Kidney (tissue), 13 donors: ENCODE measurements at regions not wholly inside any gene's neighbourhood (a gene's known extent, or its start where the extent isn't known, plus 50 kb on each side); places are given as distances from the start of the nearest gene placed in this dataset.

ENCODE experiments used
- DNase-seq, 5 donors: peaks; one replicate each; pipeline ENCODE4 v3.0.0-alpha.2; 2013 to 2020
- FAIRE-seq: peaks from 2 replicates; lab custom pipeline; 2012; peaks lifted over from hg19 to GRCh38; lab: Jason Lieb, UNC
- H3K27ac ChIP-seq, 2 donors: one replicate each; pipeline ENCODE4 v1.7.0; 2013; ENCODE audit warnings: low read depth in 2 of 2, low read length in 2 of 2, inconsistent platforms in 1 of 2
- H3K27me3 ChIP-seq: one replicate; pipeline ENCODE4 v1.7.1; 2013; ENCODE audit warnings: low read length, inconsistent platforms; ENCODE audit not compliant: control insufficient read depth, insufficient read depth
- H3K36me3 ChIP-seq, 3 donors: one replicate each; pipeline versions ENCODE4 v1.7.0 to v1.7.1; 2013; ENCODE audit warnings: low read length in 3 of 3, control low read depth in 1 of 3, inconsistent platforms in 1 of 3; ENCODE audit not compliant: insufficient read depth in 3 of 3, control insufficient read depth in 2 of 3
- H3K4me1 ChIP-seq, 3 donors: one replicate each; pipeline versions ENCODE4 v1.7.0 to v1.7.1; 2013; ENCODE audit warnings: low read length in 3 of 3, inconsistent platforms in 1 of 3, low read depth in 1 of 3; ENCODE audit not compliant: control insufficient read depth in 2 of 3, insufficient read depth in 2 of 3
- H3K4me3 ChIP-seq, 3 donors: one replicate each; pipeline versions ENCODE4 v1.7.0 to v1.8.1; 2013; ENCODE audit warnings: low read length in 3 of 3, control low read depth in 1 of 3, inconsistent platforms in 1 of 3
- H3K9ac ChIP-seq, 3 donors: one replicate each; pipeline versions ENCODE4 v1.7.0 to v1.7.1; 2013; ENCODE audit warnings: low read length in 3 of 3, control low read depth in 1 of 3, inconsistent platforms in 1 of 3
- H3K9me3 ChIP-seq, 3 donors: one replicate each; pipeline versions ENCODE4 v1.7.0 to v1.7.1; 2013; ENCODE audit warnings: low read length in 3 of 3, control low read depth in 1 of 3, inconsistent platforms in 1 of 3; ENCODE audit not compliant: control insufficient read depth in 2 of 3, insufficient read depth in 1 of 3
- intact Hi-C: fragments of 100-400 bp; cut with DNase I; formaldehyde crosslinking; loops from one replicate; pipeline ENCODE4 v1.11.1; 2022
- TF ChIP-seq, protein P1 (sequence below): IDR thresholded peaks from 3 replicates; pipeline ENCODE4 v1.5.1; 2012; ENCODE audit warnings: mild to moderate bottlenecking, moderate library complexity, borderline replicate concordance; ENCODE audit not compliant: insufficient read depth; ENCODE audit errors: extremely low read depth
- donor health status: control.
- donor health status: control.
- donor health status: control.
- donor health status: control.
- donor health status: control.
- donor health status: DM: yes; HTN: yes; CAD: no.
- donor health status: Normal renal cell carcinoma (clear cell type).

DNA sequence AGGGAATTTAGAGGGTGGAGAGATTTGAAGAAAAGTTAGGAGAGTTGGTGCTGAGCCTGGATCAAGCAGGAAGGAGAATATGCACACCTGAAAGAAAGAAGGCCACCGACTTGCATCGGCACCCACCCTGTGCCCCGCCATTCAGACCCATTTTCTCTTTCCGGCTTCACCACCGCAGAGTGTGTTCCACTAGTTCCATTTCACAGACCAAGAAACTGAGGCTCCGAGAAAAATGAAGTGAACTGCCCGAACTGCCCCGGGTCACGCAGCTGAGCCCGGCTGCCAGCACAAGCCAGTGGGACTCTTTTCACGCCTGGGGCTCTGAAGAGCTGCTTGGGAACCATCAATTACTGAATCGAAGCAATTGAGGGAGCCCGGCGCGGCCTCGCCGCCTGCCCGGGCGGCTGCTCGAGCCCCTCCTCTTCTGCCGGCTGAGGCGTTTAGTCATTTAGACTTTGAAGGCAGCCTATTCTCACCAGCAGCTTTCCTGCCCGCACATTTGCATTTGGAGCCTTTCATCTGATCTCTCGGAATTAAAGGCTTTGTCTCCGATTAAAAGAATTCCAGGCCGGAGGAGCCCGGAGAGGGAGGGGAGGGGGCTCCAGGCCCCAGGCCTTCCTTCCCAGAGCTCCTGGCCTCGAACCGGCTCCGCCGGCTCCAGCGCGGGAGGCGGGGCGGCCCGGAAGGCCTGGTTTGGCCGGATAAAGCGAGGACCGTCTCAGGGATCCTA is 140.2 kb upstream of the PJA1 start:
- Histone ChIP-seq H3K27me3 (no peaks in the 10 kb centered on the region), H3K36me3 (no peaks in the 10 kb centered on the region), H3K4me1 (no peaks in the 10 kb centered on the region), H3K4me3 (no peak overlapping the region), H3K9ac (no peak overlapping the region), H3K9me3 (no peaks in the 10 kb centered on the region), H3K27ac (no peak overlapping the region)
- intact Hi-C loops: no loop called here
- FAIRE-seq: no peak
- TF ChIP-seq, protein P1, sequence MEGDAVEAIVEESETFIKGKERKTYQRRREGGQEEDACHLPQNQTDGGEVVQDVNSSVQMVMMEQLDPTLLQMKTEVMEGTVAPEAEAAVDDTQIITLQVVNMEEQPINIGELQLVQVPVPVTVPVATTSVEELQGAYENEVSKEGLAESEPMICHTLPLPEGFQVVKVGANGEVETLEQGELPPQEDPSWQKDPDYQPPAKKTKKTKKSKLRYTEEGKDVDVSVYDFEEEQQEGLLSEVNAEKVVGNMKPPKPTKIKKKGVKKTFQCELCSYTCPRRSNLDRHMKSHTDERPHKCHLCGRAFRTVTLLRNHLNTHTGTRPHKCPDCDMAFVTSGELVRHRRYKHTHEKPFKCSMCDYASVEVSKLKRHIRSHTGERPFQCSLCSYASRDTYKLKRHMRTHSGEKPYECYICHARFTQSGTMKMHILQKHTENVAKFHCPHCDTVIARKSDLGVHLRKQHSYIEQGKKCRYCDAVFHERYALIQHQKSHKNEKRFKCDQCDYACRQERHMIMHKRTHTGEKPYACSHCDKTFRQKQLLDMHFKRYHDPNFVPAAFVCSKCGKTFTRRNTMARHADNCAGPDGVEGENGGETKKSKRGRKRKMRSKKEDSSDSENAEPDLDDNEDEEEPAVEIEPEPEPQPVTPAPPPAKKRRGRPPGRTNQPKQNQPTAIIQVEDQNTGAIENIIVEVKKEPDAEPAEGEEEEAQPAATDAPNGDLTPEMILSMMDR: no peak
- DNase-seq: peak in 4 of 5 donors; percentile 31 to 52 (median 44)

DNA sequence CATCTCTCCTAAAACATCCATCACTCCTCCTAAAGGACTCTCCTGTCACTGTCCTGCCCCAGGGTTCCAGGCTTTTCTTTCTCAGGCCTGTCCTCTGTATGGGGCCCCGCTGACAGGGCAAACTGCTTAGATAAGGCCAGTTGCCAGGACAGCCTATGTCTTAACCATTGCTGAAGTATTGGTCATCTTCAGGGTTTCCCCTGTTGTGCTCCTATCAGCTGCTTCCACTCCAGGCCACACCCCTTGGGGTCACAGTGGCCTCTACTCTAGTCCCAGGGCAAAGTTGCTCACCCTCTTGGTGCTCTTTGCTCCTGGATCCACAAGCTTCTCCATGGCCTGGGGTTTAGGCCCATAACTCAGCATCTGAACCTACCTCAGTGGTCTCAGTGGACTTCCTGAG is 138.0 kb upstream of the PJA1 start:
- Histone ChIP-seq H3K27me3 (no peaks in the 10 kb centered on the region), H3K9ac (no peak overlapping the region), H3K36me3 (no peaks in the 10 kb centered on the region), H3K27ac (no peak overlapping the region), H3K4me1 (no peaks in the 10 kb centered on the region), H3K4me3 (no peak overlapping the region), H3K9me3 (no peaks in the 10 kb centered on the region)
- FAIRE-seq (no peak), DNase-seq (no peak)
- intact Hi-C loops: no loop called here
- TF ChIP-seq, protein P1: no peak

DNA sequence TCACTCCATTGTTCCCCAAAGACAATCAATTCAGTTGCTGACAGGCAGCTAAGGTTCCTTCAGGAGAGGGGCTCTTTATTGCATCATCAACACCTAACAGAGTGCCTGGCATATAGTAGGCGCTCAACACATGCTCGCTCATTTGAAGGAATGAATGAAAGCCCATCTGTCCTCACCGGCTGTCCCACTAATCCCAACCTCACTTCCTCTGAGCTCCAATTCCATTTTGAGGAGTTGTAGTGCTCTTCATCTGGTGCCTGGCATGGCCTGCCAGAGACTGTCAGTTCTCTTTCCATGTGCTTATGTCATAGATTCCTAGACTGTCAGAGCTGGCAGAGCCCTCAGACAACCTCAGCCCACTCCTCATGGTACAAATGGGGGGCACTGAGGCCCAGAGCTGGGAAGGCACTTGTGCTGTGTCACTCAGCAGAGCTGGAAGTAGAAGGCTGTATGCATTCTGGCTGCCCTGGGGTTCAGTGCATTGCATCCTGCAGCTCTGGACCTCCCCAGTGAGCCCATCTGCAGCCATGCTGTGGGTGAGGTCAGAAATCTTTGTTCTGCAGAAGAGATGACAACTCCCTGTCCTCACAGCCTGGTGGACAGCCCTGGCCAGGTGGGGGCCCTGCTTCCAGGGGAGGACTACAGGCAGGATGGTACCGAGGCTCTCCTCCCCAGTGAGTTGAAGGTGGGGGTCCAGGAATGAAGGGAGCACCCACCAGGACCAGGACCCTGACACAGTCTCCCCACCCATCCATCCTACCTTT is 134.9 kb upstream of the PJA1 start:
- intact Hi-C loops: no loop called here
- FAIRE-seq (no peak), DNase-seq (no peak)
- no peaks in the 10 kb centered on the region for H3K4me1 ChIP-seq
- H3K27me3 ChIP-seq: no peaks in the 10 kb centered on the region
- TF ChIP-seq, protein P1: no peak
- no peak overlapping the region for H3K9ac ChIP-seq
- H3K27ac ChIP-seq: no peak overlapping the region
- no peaks in the 10 kb centered on the region for H3K9me3 ChIP-seq
- H3K4me3 ChIP-seq: no peak overlapping the region
- no peaks in the 10 kb centered on the region for H3K36me3 ChIP-seq
